ES-I3 (cell line): ENCODE measurements at regions not wholly inside any gene's neighbourhood (a gene's known extent, or its start where the extent isn't known, plus 50 kb on each side); places are given as distances from the start of the nearest gene placed in this dataset.

ENCODE experiments used
- H3K36me3 ChIP-seq: 2 replicates; pipeline ENCODE4 v1.6.1; 2013; ENCODE audit warnings: mild to moderate bottlenecking, low read length, control low read depth, moderate library complexity; ENCODE audit not compliant: insufficient read depth
- H3K4me1 ChIP-seq: 2 replicates; pipeline ENCODE4 v1.6.1; 2013; ENCODE audit warnings: mild to moderate bottlenecking, control low read depth, low read length; ENCODE audit not compliant: insufficient read depth
- H3K9ac ChIP-seq: 2 replicates; pipeline ENCODE4 v1.6.1; 2013; ENCODE audit warnings: low read depth, mild to moderate bottlenecking, low read length, moderate library complexity
- H3K9me3 ChIP-seq: 2 replicates; pipeline ENCODE4 v1.6.1; 2013; ENCODE audit warnings: mild to moderate bottlenecking, low read length, moderate library complexity; ENCODE audit not compliant: control insufficient read depth, insufficient read depth

DNA sequence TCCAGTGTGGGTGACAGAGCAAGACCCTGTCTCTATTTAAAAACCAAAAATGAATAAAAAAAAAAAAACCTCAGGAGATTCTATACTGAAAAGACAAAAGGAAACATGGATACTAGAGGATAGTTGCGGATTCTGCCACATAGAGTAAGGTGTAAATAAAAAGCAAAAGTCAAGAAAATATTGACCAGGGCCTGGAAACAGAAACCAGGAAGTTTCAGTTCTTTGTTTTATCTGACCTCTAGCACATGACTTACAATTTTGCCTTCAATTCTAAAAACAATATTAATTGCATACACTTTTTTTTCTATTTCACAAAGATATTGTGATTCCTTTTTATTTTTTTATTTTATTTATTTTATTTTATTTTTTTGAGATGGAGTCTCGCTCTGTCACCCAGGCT is 96.2 kb upstream of the NMUR2 start:
- Histone ChIP-seq H3K9me3 (no peaks in the 10 kb centered on the region), H3K9ac (no peak overlapping the region), H3K36me3 (no peaks in the 10 kb centered on the region), H3K4me1 (peaks cover 4% of the 10 kb centered on the region; the same call in 1 of the 2 replicates)

DNA sequence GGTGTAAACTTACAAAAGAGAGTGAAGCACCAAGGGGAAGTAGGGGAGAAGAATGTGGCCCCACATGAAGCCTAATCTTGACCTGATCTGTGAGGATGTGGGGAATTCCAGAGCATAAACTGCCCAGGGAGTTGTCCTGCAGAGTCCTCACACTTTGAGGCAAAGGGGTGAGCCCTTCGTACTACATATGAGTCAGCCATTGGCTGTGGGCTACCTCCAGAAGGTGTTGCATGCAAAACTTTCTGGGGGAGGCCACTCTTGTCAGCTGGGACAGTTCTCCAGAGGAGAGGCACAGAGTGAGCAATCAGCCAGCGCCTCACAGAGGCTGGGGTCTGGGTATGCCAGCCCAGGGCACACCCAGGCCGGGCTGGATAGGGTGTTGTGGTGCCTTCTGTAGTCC is 98.1 kb upstream of the NMUR2 start:
- Histone ChIP-seq H3K9ac (no peak overlapping the region), H3K4me1 (peaks cover 4% of the 10 kb centered on the region; the same call in 1 of the 2 replicates), H3K36me3 (no peaks in the 10 kb centered on the region), H3K9me3 (no peaks in the 10 kb centered on the region)

DNA sequence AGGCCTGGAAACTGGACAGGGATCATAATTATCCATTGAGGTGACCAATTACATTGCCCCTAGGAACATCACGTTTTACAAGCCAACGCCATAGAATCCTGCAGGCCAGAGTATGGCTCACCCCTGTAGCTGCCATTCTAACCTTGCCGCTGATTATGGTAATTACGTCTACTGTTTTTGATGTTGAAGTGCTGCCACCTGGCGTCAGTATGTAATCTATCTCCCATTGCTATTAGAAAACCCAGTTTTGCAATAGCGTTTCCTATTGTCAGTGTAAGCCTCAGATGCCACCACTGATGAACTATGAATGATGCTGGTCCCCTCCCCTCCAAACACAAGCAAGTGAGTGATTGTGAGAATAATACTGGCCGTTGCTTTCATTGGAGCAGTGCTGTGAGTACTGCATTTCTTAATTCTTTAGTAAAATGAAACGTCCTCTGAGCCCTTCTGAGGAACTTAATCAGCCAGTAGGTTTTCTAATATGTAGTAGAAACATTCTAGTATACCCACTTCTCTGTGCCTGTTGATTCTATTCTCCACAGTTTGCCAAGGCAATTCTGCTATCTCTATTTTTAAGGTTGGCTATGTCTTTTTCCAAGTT is 100.5 kb upstream of the NMUR2 start:
- Histone ChIP-seq H3K4me1 (no peaks in the 10 kb centered on the region), H3K9ac (no peak overlapping the region), H3K9me3 (0 out of 2 replicates have a peak, but pooled peaks cover under 1% of the 10 kb centered on the region), H3K36me3 (no peaks in the 10 kb centered on the region)

DNA sequence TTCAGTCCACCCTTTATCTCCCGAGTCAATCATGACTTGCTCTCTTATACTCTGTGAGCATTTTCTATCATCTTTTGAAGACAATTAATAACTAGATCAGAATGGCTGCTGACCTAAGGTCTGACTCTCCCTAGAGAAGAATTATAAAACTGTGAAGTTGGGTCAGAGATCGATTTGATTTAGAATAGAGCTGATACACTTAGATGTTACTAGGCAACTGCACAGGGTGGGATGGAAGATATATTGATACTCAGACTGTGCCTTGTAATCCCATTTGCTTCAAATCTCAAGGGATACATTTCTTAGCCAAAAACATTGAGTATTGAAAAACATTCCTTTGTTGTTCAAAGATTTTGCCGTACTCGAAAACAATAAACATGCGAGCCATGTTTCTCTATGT is 106.0 kb upstream of the NMUR2 start:
- Histone ChIP-seq H3K9ac (no peak overlapping the region), H3K4me1 (no peaks in the 10 kb centered on the region), H3K36me3 (no peaks in the 10 kb centered on the region), H3K9me3 (0 out of 2 replicates have a peak, but pooled peaks cover 2% of the 10 kb centered on the region)

DNA sequence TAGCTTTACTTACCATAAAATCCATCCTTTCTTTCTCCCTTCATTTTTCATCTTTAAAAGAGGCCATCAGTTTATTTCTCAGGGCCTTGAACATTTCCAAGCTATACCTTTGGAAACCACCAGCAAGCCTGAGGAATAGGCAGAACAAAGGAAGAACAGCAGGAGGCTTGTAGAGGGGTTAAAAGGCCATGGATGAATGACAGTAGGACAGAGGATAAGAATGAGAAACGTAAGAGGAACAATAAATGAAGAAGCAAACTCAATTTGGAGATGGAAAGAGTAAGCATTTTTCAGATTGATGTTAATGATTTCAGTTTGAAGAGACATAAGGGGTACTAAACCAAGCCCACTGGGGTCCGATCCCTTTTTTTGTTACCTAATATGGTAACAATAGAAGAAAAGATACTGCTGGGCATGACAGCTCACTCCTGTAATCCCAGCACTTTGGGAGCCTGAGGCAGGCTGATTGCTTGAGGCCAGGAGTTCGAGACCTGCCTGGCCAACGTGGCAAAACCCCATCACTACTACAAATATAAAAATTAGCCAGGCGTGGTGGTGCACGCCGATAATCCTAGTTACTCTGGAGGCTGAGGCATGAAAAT is 106.6 kb upstream of the NMUR2 start:
- no peak overlapping the region for H3K9ac ChIP-seq
- no peaks in the 10 kb centered on the region for H3K4me1 ChIP-seq
- no peaks in the 10 kb centered on the region for H3K36me3 ChIP-seq
- H3K9me3 ChIP-seq = 0 out of 2 replicates have a peak, but pooled peaks cover 2% of the 10 kb centered on the region

DNA sequence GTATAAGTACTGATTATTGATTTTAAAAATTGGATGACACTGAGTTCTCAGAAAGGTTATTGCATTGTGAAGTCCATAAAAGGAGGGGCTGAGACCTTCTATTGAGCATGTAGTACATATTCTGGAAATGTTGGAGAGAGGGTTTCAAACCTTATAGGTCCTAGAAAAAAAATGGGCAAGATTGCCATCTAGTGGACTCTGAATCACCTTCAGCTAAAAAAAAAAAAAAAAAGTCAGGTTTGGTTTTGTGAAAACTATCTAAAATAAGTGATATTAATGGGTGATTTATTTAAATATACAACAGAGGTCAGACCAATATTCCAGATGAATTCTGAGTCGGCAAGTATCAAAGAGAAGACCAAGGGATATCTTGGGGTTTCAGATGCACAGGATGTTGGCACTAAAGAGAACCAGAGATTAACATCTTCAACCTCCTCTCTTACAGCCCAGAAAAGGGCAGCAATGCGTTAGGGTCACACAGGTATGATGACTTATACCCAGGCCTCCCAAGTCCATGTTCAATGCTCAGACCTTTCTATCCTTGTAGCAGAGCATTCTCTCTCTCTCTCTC is 109.8 kb upstream of the NMUR2 start:
- Histone ChIP-seq H3K9me3 (0 out of 2 replicates have a peak, but pooled peaks cover 2% of the 10 kb centered on the region), H3K9ac (no peak overlapping the region), H3K36me3 (no peaks in the 10 kb centered on the region), H3K4me1 (no peaks in the 10 kb centered on the region)

DNA sequence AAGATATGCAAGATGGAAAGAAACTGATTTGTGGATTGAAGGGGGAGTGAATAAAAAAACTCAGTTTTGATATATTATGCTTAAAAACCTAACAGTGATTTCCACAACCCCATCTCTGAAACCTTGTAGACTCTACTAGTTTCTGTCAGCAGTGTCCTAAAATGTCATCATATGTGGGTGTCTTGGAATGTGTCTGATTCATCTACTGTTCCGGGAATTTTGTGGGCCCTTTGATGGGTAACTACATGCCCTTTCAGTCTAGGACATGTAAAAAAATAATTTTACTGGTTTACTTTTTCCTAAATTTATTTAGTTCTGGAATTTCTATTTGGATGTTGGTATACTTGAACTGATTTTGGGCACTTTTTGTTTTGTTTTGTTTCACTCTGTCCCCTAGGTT is 118.9 kb upstream of the NMUR2 start:
- H3K9me3 ChIP-seq = no peaks in the 10 kb centered on the region
- no peaks in the 10 kb centered on the region for H3K36me3 ChIP-seq
- peaks cover 12% of the 10 kb centered on the region for H3K4me1 ChIP-seq
- H3K9ac ChIP-seq = no peak overlapping the region

DNA sequence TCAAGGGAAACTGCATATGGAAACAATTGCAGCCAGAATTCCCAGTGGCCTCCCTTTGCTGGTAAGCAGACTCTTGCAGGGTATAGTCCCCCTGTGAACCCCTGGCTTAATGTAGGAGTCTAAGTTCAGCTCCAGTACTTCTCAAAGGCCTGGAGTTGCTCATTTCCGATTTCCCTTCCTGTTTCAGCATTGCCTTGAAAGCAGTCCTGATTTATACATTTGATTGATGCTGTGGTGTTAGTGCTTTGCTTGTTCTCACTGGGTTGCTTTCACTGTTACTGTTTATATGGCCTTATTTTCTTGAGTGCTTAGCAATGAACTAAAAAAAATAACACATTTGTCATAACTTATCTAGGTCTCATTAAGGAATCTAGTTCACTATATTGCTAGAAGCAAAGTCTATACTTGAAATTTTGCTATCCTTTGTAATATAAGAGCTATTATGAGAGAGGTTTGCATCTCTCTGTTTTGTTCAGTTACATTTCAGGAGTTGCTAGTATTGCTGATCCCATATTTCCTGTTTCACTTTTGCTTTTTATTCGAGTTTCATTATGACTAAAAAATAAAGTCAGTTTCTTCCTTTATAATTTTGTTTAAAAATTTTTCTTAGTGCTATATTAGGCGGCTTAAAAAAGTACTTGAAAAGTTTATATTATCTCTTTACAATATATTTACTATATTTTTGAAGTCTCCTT is 122.4 kb upstream of the NMUR2 start:
- Histone ChIP-seq H3K4me1 (peaks cover 23% of the 10 kb centered on the region), H3K9me3 (no peaks in the 10 kb centered on the region), H3K9ac (no peak overlapping the region), H3K36me3 (no peaks in the 10 kb centered on the region)

DNA sequence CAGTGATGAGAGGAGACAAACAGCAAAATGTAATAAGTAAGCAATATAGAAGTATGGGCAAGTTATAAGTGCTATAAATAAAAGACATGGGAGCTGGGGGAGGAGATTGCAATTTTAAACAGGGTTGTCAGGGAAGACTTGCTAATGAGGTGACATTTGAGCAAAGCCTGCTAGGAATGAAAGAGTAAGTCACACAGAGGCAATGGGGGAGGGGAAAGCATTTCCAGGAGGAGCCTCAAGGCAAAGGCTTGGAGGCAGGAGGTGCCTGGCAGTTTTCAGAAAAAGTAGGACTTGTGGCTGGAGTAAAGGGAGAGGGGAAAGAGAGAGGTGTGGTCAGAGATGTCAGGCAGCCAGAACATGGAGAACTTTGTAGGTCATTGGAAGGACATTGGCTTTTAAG is 124.4 kb upstream of the NMUR2 start:
- H3K9me3 ChIP-seq = no peaks in the 10 kb centered on the region
- peaks cover 23% of the 10 kb centered on the region for H3K4me1 ChIP-seq
- no peaks in the 10 kb centered on the region for H3K36me3 ChIP-seq
- H3K9ac ChIP-seq = no peak overlapping the region

DNA sequence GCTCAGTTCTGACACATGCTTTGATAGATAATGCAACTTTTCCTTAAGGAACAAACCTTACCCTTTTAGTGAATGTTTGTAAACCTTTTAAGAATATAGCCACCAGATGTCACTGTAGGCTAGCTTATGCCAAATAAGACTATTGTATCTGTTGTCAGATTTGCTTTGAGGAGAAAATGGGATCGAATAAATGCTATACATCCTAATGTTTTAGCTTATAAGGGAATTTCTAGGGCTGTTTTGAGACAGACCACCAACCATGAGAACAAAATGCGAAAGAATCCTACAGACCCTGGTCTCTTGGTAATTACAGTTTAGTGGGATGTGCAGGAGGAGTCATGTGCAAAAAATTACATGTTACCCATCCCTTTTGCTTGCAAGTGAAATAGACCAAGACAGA is 127.6 kb upstream of the NMUR2 start:
- peaks cover 19% of the 10 kb centered on the region for H3K4me1 ChIP-seq
- H3K36me3 ChIP-seq = no peaks in the 10 kb centered on the region

DNA sequence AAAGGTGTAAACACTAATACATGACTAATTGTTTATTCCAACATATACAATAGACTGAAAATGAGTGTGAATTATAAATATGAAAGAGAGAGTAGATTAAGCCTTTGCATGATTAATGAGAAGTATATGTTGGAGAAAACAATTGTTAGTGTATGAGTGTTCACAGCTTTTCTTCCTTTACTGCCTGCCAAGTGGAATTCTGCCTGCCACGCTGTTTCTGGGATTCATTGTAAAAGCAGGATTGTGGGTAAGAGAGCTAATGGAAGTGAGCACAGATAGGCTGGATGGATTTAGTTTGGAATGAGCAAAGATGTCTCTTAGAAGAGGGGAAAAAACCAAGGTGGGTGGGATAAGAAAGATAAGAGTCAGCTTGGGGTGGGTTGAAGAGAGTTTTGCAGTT is 129.6 kb upstream of the NMUR2 start:
- no peaks in the 10 kb centered on the region for H3K36me3 ChIP-seq
- H3K9me3 ChIP-seq = no peaks in the 10 kb centered on the region
- H3K9ac ChIP-seq = no peak overlapping the region
- peaks cover 7% of the 10 kb centered on the region for H3K4me1 ChIP-seq

More for the DNA sequence above, 127.6 kb upstream of the NMUR2 start:
- Histone ChIP-seq H3K9ac (no peak overlapping the region), H3K9me3 (no peaks in the 10 kb centered on the region)

DNA sequence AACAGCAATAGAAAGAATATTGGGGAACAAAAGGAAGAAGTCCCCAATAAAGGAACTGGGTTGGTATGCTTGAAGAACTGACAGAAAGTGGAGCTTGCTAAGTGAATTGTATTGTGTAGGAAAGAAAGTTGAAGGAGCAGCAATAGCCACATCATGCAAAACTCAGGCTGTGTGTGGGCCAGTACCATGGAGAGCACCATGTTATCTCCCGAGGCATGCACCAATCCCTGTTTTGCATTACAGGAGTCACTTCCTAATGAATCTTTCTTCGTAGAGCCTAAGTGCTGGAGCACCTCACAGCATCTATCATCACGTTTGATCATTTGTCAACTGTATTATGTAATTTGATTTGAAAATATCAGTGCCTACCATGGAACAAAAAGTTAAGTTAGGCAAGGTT is 137.7 kb upstream of the NMUR2 start:
- no peaks in the 10 kb centered on the region for H3K4me1 ChIP-seq
- no peaks in the 10 kb centered on the region for H3K36me3 ChIP-seq
- H3K9me3 ChIP-seq = no peaks in the 10 kb centered on the region
- no peak overlapping the region for H3K9ac ChIP-seq

DNA sequence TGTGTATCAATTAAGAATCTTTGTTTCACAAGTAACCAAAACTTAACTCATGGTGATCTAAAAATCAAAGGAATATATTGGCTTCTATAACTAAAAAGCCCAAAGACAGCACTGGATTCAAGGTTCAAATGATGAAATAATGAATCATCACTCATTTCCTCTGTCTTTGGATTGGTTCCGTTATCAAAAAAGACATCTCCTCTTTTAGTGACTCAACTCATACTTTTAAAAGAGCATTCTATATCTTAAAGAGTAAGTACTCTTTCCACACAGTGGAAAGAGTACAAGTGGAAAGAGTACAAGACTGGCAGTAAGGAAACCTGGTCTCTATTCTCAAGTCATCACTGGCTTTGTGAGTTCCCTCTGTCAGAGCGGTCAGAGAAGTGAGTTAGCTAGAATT is 141.4 kb upstream of the NMUR2 start:
- Histone ChIP-seq H3K9ac (no peak overlapping the region), H3K4me1 (no peaks in the 10 kb centered on the region), H3K9me3 (no peaks in the 10 kb centered on the region), H3K36me3 (no peaks in the 10 kb centered on the region)

DNA sequence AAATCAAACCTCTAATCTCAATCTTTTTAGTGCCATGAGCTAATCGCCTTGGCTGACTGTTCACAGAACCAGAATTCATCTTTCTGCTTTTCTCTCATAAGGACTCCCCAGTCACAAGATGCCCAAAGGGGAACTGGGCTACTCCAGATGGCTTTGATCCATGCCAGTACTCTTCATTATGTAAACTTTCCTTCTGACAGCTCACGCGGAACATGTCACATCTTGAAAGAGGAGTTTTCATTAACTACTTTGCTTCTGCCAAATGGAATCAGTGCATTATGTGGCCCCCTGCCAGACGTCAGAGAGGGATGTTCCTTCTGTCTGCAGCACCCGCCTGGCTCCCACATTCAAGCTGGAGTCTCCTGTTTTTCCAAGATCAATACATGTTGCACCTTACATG is 142.1 kb upstream of the NMUR2 start:
- H3K4me1 ChIP-seq = no peaks in the 10 kb centered on the region
- H3K36me3 ChIP-seq = no peaks in the 10 kb centered on the region
- no peaks in the 10 kb centered on the region for H3K9me3 ChIP-seq
- no peak overlapping the region for H3K9ac ChIP-seq

DNA sequence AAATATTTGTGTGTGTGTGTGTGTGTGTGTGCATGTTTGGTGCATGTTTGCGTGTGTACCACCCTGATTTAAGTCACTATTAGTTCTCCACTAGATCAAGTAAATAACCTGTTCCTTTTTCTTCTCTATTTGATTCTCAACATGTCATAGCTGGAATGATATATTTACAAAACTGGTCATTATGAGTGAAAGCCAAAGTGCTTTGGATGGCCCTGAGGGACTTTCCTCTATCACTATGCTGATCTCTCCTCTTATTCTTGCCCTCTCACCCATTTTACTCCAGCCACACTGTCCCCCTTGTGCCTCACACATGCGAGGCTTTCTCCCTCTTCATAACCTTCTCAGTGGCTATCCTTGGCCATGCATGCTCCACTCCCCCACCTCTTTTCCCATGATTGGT is 144.6 kb upstream of the NMUR2 start:
- Histone ChIP-seq H3K9ac (no peak overlapping the region), H3K4me1 (no peaks in the 10 kb centered on the region), H3K9me3 (no peaks in the 10 kb centered on the region), H3K36me3 (no peaks in the 10 kb centered on the region)
